Liver (tissue), 8 donors: ENCODE measurements at regions not wholly inside any gene's neighbourhood (a gene's known extent, or its start where the extent isn't known, plus 50 kb on each side); places are given as distances from the start of the nearest gene placed in this dataset.

Experiments used
- DNase-seq: peaks from one replicate; pipeline ENCODE4 v3.0.0-alpha.2; 2017; ENCODE audit warnings: low spot score
- H3K27ac ChIP-seq, 2 donors: one replicate each; pipeline ENCODE4 v1.7.0; 2013; ENCODE audit warnings: inconsistent platforms in 2 of 2, low read length in 2 of 2, control low read depth in 1 of 2, low read depth in 1 of 2, mild to moderate bottlenecking in 1 of 2
- H3K27me3 ChIP-seq, 4 donors: one replicate each; pipeline versions ENCODE4 v1.6.1 to v1.7.0; 2013; ENCODE audit warnings: low read length in 3 of 4, inconsistent platforms in 1 of 4, mild to moderate bottlenecking in 1 of 4, moderate library complexity in 1 of 4; ENCODE audit not compliant: control insufficient read depth in 4 of 4, insufficient read depth in 4 of 4
- H3K36me3 ChIP-seq, 4 donors: one replicate each; pipeline versions ENCODE4 v1.6.1 to v1.7.0; 2013; ENCODE audit warnings: low read length in 3 of 4, mild to moderate bottlenecking in 3 of 4, low read depth in 1 of 4, moderate library complexity in 1 of 4; ENCODE audit not compliant: control insufficient read depth in 4 of 4, insufficient read depth in 3 of 4
- H3K4me1 ChIP-seq, 4 donors: one replicate each; pipeline versions ENCODE4 v1.6.1 to v1.7.0; 2013; ENCODE audit warnings: low read length in 3 of 4, mild to moderate bottlenecking in 3 of 4, moderate library complexity in 1 of 4; ENCODE audit not compliant: control insufficient read depth in 4 of 4, insufficient read depth in 4 of 4
- H3K4me3 ChIP-seq, 3 donors: one replicate each; pipeline versions ENCODE4 v1.6.1 to v1.7.0; 2013; ENCODE audit warnings: low read length in 3 of 3, control low read depth in 1 of 3, low read depth in 1 of 3, mild to moderate bottlenecking in 1 of 3
- H3K9ac ChIP-seq, 2 donors: one replicate each; pipeline ENCODE4 v1.7.0; 2013; ENCODE audit warnings: low read length in 2 of 2, mild to moderate bottlenecking in 2 of 2, moderate library complexity in 2 of 2, control low read depth in 1 of 2, low read depth in 1 of 2
- H3K9me3 ChIP-seq, 4 donors: one replicate each; pipeline versions ENCODE4 v1.6.1 to v1.7.0; 2013; ENCODE audit warnings: low read length in 3 of 4; ENCODE audit not compliant: control insufficient read depth in 4 of 4
- EGR1 ChIP-seq, 2 donors: IDR thresholded peaks; 2 replicates each; pipeline ENCODE4 v1.6.1; 2016 to 2018; ENCODE audit warnings: antibody characterized with exemption in 2 of 2, low read depth in 2 of 2
- FOXA1 ChIP-seq: IDR thresholded peaks from 2 replicates; pipeline ENCODE4 v1.6.1; 2016; ENCODE audit warnings: antibody characterized with exemption
- FOXA2 ChIP-seq: IDR thresholded peaks from 2 replicates; pipeline ENCODE4 v1.6.1; 2016; ENCODE audit warnings: antibody characterized with exemption
- GABPA ChIP-seq, 2 donors: IDR thresholded peaks in 1 of 2; conservative IDR thresholded peaks in 1 of 2; 2 replicates each; pipeline ENCODE4 v1.6.1; 2016; ENCODE audit warnings: antibody characterized with exemption in 2 of 2, mild to moderate bottlenecking in 1 of 2, moderate library complexity in 1 of 2
- HNF4A ChIP-seq, 2 donors: conservative IDR thresholded peaks; 2 replicates each; pipeline ENCODE4 v1.6.1; 2016; ENCODE audit warnings: antibody characterized with exemption in 2 of 2, mild to moderate bottlenecking in 2 of 2
- HNF4G ChIP-seq: IDR thresholded peaks from 2 replicates; pipeline ENCODE4 v1.6.1; 2016; ENCODE audit warnings: antibody characterized with exemption
- JUND ChIP-seq, 2 donors: IDR thresholded peaks; 2 replicates each; pipeline ENCODE4 v1.6.1; 2016; ENCODE audit warnings: antibody characterized with exemption in 2 of 2
- NR2F2 ChIP-seq: IDR thresholded peaks from 2 replicates; pipeline ENCODE4 v1.6.1; 2016; ENCODE audit warnings: antibody characterized with exemption
- RAD21 ChIP-seq, 2 donors: IDR thresholded peaks; 2 replicates each; pipeline ENCODE4 v1.6.1; 2016; ENCODE audit warnings: antibody characterized with exemption in 2 of 2, mild to moderate bottlenecking in 2 of 2
- RXRA ChIP-seq, 2 donors: IDR thresholded peaks; 2 replicates each; pipeline ENCODE4 v1.6.1; 2017 to 2018; ENCODE audit warnings: antibody characterized with exemption in 2 of 2, mild to moderate bottlenecking in 1 of 2
- SP1 ChIP-seq: IDR thresholded peaks from 2 replicates; pipeline ENCODE4 v1.6.1; 2018; ENCODE audit warnings: antibody characterized with exemption, mild to moderate bottlenecking
- TAF1 ChIP-seq: conservative IDR thresholded peaks from 2 replicates; pipeline ENCODE4 v1.6.1; 2016; ENCODE audit warnings: antibody characterized with exemption, mild to moderate bottlenecking
- YY1 ChIP-seq: IDR thresholded peaks from 2 replicates; pipeline ENCODE4 v1.6.1; 2016; ENCODE audit warnings: antibody characterized with exemption, mild to moderate bottlenecking
- WGBS: extraction: QIAGEN DNeasy Blood & Tissue Kit; methylation state at CpG from one replicate; pipeline ENCODE4 v1.1.7; 2013; 5-methylcytosine and 5-hydroxymethylcytosine counted together
- TF ChIP-seq, protein P1 (sequence below): IDR thresholded peaks from 2 replicates; pipeline ENCODE4 v1.6.1; 2016; ENCODE audit warnings: antibody characterized with exemption
- TF ChIP-seq, protein P2 (sequence below): IDR thresholded peaks from 2 replicates; pipeline ENCODE4 v1.6.1; 2016; ENCODE audit warnings: antibody characterized with exemption
- TF ChIP-seq, protein P3 (sequence below): fragments of 150-350 bp; IDR thresholded peaks from 2 replicates; pipeline ENCODE4 v1.5.1; 2017; ENCODE audit warnings: improper control_type of control experiment, low read depth, low read length; ENCODE audit not compliant: missing input control
- TF ChIP-seq, protein P4 (sequence below): IDR thresholded peaks from 2 replicates; pipeline ENCODE4 v1.6.1; 2016; ENCODE audit warnings: antibody characterized with exemption, mild to moderate bottlenecking
- TF ChIP-seq, protein P5 (sequence below): IDR thresholded peaks from 2 replicates; pipeline ENCODE4 v1.6.1; 2016; ENCODE audit warnings: antibody characterized with exemption
- donor health status: healthy.
- donor health status: healthy.
- donor health status: healthy.
- donor health status: healthy.
- donor health status: healthy.

DNA sequence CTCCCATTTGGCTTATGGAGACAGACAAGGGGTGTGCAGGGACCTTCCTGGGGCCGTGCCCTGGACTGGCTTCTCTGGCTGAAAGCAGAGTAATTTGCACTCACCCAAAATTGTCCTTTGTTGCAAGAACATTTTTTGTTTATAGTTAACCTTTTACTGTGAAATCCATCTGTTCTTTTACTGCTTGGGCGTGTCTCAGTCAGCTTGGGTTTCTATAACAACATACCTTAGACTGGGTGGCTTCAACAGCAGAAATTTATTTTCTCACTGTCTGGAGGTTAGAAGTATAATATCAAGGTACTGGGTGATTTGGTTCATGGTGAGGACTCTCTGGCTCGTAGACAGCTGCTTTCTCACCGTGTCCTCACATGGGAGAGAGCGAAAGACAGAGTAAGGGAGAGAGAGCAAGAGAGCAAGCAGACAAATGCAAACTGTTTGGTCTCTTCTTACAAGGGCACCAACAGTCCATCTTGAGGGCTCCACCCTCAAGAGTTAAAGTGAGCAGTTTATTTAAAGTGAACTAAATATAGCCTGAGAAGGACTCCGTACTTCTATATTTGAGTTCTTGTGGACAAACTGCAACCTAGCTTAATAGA lies 131.0 kb upstream of the NPY start:
- no peaks in the 10 kb centered on the region for H3K36me3 ChIP-seq
- H3K9me3 ChIP-seq, result peaks cover 0 to 18% (median 3%) of the 10 kb centered on the region in 4 donors
- H3K4me1 ChIP-seq, result no peaks in the 10 kb centered on the region
- H3K27ac ChIP-seq, result no peak overlapping the region
- no peak overlapping the region for H3K4me3 ChIP-seq
- no peak for DNase-seq
- H3K27me3 ChIP-seq, result no peaks in the 10 kb centered on the region
- no peak for TF ChIP-seq HNF4A (conservative IDR thresholded peaks at IDR 0.05)
- no peak for TF ChIP-seq RAD21 (IDR thresholded peaks at IDR 0.05)
- no peak for TF ChIP-seq FOXA2
- TF ChIP-seq, protein P1, sequence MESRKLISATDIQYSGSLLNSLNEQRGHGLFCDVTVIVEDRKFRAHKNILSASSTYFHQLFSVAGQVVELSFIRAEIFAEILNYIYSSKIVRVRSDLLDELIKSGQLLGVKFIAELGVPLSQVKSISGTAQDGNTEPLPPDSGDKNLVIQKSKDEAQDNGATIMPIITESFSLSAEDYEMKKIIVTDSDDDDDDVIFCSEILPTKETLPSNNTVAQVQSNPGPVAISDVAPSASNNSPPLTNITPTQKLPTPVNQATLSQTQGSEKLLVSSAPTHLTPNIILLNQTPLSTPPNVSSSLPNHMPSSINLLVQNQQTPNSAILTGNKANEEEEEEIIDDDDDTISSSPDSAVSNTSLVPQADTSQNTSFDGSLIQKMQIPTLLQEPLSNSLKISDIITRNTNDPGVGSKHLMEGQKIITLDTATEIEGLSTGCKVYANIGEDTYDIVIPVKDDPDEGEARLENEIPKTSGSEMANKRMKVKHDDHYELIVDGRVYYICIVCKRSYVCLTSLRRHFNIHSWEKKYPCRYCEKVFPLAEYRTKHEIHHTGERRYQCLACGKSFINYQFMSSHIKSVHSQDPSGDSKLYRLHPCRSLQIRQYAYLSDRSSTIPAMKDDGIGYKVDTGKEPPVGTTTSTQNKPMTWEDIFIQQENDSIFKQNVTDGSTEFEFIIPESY, result no peak
- no peak for TF ChIP-seq HNF4G
- TF ChIP-seq JUND (IDR thresholded peaks at IDR 0.05), result no peak
- TF ChIP-seq, protein P2, sequence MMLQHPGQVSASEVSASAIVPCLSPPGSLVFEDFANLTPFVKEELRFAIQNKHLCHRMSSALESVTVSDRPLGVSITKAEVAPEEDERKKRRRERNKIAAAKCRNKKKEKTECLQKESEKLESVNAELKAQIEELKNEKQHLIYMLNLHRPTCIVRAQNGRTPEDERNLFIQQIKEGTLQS, result no peak
- TF ChIP-seq RXRA (IDR thresholded peaks at IDR 0.05), result no peak
- TF ChIP-seq, protein P3, sequence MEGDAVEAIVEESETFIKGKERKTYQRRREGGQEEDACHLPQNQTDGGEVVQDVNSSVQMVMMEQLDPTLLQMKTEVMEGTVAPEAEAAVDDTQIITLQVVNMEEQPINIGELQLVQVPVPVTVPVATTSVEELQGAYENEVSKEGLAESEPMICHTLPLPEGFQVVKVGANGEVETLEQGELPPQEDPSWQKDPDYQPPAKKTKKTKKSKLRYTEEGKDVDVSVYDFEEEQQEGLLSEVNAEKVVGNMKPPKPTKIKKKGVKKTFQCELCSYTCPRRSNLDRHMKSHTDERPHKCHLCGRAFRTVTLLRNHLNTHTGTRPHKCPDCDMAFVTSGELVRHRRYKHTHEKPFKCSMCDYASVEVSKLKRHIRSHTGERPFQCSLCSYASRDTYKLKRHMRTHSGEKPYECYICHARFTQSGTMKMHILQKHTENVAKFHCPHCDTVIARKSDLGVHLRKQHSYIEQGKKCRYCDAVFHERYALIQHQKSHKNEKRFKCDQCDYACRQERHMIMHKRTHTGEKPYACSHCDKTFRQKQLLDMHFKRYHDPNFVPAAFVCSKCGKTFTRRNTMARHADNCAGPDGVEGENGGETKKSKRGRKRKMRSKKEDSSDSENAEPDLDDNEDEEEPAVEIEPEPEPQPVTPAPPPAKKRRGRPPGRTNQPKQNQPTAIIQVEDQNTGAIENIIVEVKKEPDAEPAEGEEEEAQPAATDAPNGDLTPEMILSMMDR, result no peak
- no peak for TF ChIP-seq FOXA1
- TF ChIP-seq SP1, result no peak
- no peak for TF ChIP-seq TAF1
- no peak for TF ChIP-seq GABPA (IDR thresholded peaks at IDR 0.05 in 1 of 2, conservative IDR thresholded peaks at IDR 0.05 in 1 of 2)
- no peak for TF ChIP-seq YY1
- no peak for TF ChIP-seq EGR1 (IDR thresholded peaks at IDR 0.05; ENCODE audit: low read depth in 2 of 2)
- TF ChIP-seq NR2F2, result no peak
- TF ChIP-seq, protein P4, sequence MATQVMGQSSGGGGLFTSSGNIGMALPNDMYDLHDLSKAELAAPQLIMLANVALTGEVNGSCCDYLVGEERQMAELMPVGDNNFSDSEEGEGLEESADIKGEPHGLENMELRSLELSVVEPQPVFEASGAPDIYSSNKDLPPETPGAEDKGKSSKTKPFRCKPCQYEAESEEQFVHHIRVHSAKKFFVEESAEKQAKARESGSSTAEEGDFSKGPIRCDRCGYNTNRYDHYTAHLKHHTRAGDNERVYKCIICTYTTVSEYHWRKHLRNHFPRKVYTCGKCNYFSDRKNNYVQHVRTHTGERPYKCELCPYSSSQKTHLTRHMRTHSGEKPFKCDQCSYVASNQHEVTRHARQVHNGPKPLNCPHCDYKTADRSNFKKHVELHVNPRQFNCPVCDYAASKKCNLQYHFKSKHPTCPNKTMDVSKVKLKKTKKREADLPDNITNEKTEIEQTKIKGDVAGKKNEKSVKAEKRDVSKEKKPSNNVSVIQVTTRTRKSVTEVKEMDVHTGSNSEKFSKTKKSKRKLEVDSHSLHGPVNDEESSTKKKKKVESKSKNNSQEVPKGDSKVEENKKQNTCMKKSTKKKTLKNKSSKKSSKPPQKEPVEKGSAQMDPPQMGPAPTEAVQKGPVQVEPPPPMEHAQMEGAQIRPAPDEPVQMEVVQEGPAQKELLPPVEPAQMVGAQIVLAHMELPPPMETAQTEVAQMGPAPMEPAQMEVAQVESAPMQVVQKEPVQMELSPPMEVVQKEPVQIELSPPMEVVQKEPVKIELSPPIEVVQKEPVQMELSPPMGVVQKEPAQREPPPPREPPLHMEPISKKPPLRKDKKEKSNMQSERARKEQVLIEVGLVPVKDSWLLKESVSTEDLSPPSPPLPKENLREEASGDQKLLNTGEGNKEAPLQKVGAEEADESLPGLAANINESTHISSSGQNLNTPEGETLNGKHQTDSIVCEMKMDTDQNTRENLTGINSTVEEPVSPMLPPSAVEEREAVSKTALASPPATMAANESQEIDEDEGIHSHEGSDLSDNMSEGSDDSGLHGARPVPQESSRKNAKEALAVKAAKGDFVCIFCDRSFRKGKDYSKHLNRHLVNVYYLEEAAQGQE, result no peak
- TF ChIP-seq, protein P5, sequence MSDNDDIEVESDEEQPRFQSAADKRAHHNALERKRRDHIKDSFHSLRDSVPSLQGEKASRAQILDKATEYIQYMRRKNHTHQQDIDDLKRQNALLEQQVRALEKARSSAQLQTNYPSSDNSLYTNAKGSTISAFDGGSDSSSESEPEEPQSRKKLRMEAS, result no peak
- WGBS, result 66% methylated on average over 6 of the region's 6 CpGs
- H3K9ac ChIP-seq, result no peak overlapping the region
